ENCODE measurements at regions not wholly inside any gene's neighbourhood (a gene's known extent, or its start where the extent isn't known, plus 50 kb on each side); places are given as distances from the start of the nearest gene placed in this dataset.

GRCh38 chr11:34794696-34795095 lies 121.5 kb downstream of the APIP start:
- TF ChIP-seq CTCF (IDR thresholded peaks at IDR 0.05; ENCODE audit: control extremely low read depth in 1 of 3, insufficient read depth in 1 of 3, low read depth in 1 of 3, low read length in 3 of 3), result no peak
- no peak for TF ChIP-seq HDAC2 (IDR thresholded peaks at IDR 0.05; ENCODE audit: borderline replicate concordance in 1 of 2, low read depth in 2 of 2, low read length in 2 of 2)
- no peak for TF ChIP-seq POLR2A (IDR thresholded peaks at IDR 0.05; ENCODE audit: control extremely low read depth in 1 of 2, low read depth in 2 of 2, low read length in 2 of 2)
- no peak for TF ChIP-seq EZH2 (IDR thresholded peaks at IDR 0.05; ENCODE audit: low read depth, low read length, severe bottlenecking)
- no peak for TF ChIP-seq TEAD4 (IDR thresholded peaks at IDR 0.05; ENCODE audit: low read depth, low read length)
- no peak for TF ChIP-seq RNF2 (IDR thresholded peaks at IDR 0.05; ENCODE audit: borderline replicate concordance, low read depth, low read length, missing control alignments, poor library complexity, severe bottlenecking)
- TF ChIP-seq CTBP2 (IDR thresholded peaks at IDR 0.05; ENCODE audit: borderline replicate concordance, insufficient read depth, insufficient read length, low read length), result no peak
- no peak for TF ChIP-seq CREB1 (IDR thresholded peaks at IDR 0.05)
- TF ChIP-seq MAX (IDR thresholded peaks at IDR 0.05), result no peak
- no peak for TF ChIP-seq HDAC6 (IDR thresholded peaks at IDR 0.05; ENCODE audit: low read depth, low read length)
- TF ChIP-seq ATF2 (IDR thresholded peaks at IDR 0.05; ENCODE audit: low read length), result no peak
- no peak for TF ChIP-seq USF2 (IDR thresholded peaks at IDR 0.05; ENCODE audit: low read length)
- TF ChIP-seq RAD21 (IDR thresholded peaks at IDR 0.05 in 1 of 2, conservative IDR thresholded peaks at IDR 0.05 in 1 of 2; ENCODE audit: low read depth in 2 of 2, low read length in 2 of 2), result no peak

All from H1 (cell line).